GM23338 (cell line): ENCODE measurements at regions not wholly inside any gene's neighbourhood (a gene's known extent, or its start where the extent isn't known, plus 50 kb on each side); places are given as distances from the start of the nearest gene placed in this dataset.

Experiments used
- ATAC-seq: fragments of 200-7000 bp; cut with Tn5 transposase; 3 replicates; pipeline ENCODE4 v1.9.1; 2020
- DNase-seq: peaks from one replicate; pipeline ENCODE4 v3.0.0-alpha.2; 2015; ENCODE audit warnings: low spot score
- H2AFZ ChIP-seq: fragments of 200-600 bp; sonication (generic); 2 replicates; pipeline ENCODE4 v1.8.0; 2016; ENCODE audit warnings: antibody characterized with exemption, mild to moderate bottlenecking, moderate library complexity
- H3F3A ChIP-seq: fragments of 200-600 bp; sonication (generic); replicated peaks from 2 replicates; pipeline ENCODE4 v1.8.0; 2017; ENCODE audit warnings: antibody characterized with exemption, mixed run types, low read depth
- H3K27ac ChIP-seq: fragments of 200-600 bp; sonication (generic); 2 replicates; pipeline ENCODE4 v1.6.1; 2016; ENCODE audit warnings: low read depth
- H3K27me3 ChIP-seq: fragments of 200-600 bp; sonication (generic); 2 replicates; pipeline ENCODE4 v1.8.0; 2016; ENCODE audit warnings: mild to moderate bottlenecking, mixed run types, moderate library complexity; ENCODE audit not compliant: insufficient read depth
- H3K36me3 ChIP-seq: fragments of 200-600 bp; sonication (generic); 2 replicates; pipeline ENCODE4 v1.8.0; 2016; ENCODE audit warnings: mild to moderate bottlenecking; ENCODE audit not compliant: insufficient read depth
- H3K4me1 ChIP-seq: fragments of 200-600 bp; sonication (generic); 2 replicates; pipeline ENCODE4 v1.8.0; 2016; ENCODE audit warnings: mild to moderate bottlenecking, moderate library complexity; ENCODE audit not compliant: insufficient read depth
- H3K4me2 ChIP-seq: fragments of 200-600 bp; sonication (generic); 2 replicates; pipeline ENCODE4 v1.7.1; 2017; ENCODE audit warnings: mixed run types
- H3K4me3 ChIP-seq: fragments of 200-600 bp; sonication (generic); 2 replicates; pipeline ENCODE4 v1.6.1; 2016; ENCODE audit warnings: mixed run types
- H3K79me2 ChIP-seq: fragments of 200-600 bp; sonication (generic); replicated peaks from 2 replicates; pipeline ENCODE4 v1.8.0; 2017; ENCODE audit warnings: mild to moderate bottlenecking; ENCODE audit not compliant: insufficient read depth
- H3K9me2 ChIP-seq: fragments of 200-600 bp; sonication (generic); 2 replicates; pipeline ENCODE4 v1.8.0; 2017; ENCODE audit not compliant: insufficient read depth
- H4K20me1 ChIP-seq: fragments of 200-600 bp; sonication (generic); replicated peaks from 2 replicates; pipeline ENCODE4 v1.8.0; 2017; ENCODE audit warnings: mild to moderate bottlenecking; ENCODE audit not compliant: insufficient read depth
- H3K27ac Mint-ChIP-seq: 2 replicates; pipeline ENCODE4 v1.8.0; 2020; ENCODE audit warnings: inconsistent platforms, mild to moderate bottlenecking, moderate library complexity, mixed read lengths
- H3K27me3 Mint-ChIP-seq: 3 replicates; pipeline ENCODE4 v1.8.0; 2022; ENCODE audit warnings: low read depth, mild to moderate bottlenecking, moderate library complexity, mixed read lengths, inconsistent platforms; ENCODE audit not compliant: insufficient read depth, poor library complexity
- H3K36me3 Mint-ChIP-seq: 3 replicates; pipeline ENCODE4 v1.8.0; 2021; ENCODE audit warnings: low read depth, mild to moderate bottlenecking, inconsistent platforms, moderate library complexity, mixed read lengths
- H3K4me1 Mint-ChIP-seq: 3 replicates; pipeline ENCODE4 v1.8.0; 2020; ENCODE audit warnings: mild to moderate bottlenecking, inconsistent platforms, mixed read lengths
- H3K4me3 Mint-ChIP-seq: 3 replicates; pipeline ENCODE4 v1.8.0; 2021; ENCODE audit warnings: moderate library complexity, mild to moderate bottlenecking, inconsistent platforms, mixed read lengths
- H3K9me3 Mint-ChIP-seq: 3 replicates; pipeline ENCODE4 v1.8.0; 2020; ENCODE audit warnings: moderate library complexity, mild to moderate bottlenecking, inconsistent platforms, mixed read lengths
- EZH2 ChIP-seq: fragments of 200-600 bp; sonication (generic); IDR thresholded peaks from one replicate; pipeline ENCODE4 v1.8.0; 2017; ENCODE audit warnings: antibody characterized with exemption, mild to moderate bottlenecking, low read depth; ENCODE audit not compliant: unreplicated experiment
- NANOG ChIP-seq: IDR thresholded peaks from 2 replicates; pipeline ENCODE4 v1.6.1; 2016; ENCODE audit warnings: antibody characterized with exemption, borderline replicate concordance
- ZNF114 ChIP-seq: fragments of 250-450 bp; sonication (Bioruptor Pico); IDR thresholded peaks from 2 replicates; pipeline ENCODE4 v1.5.0; 2020; ENCODE audit warnings: mild to moderate bottlenecking, moderate library complexity
- TF ChIP-seq, protein P1 (sequence below): IDR thresholded peaks from one replicate; pipeline ENCODE4 v1.6.1; 2018; ENCODE audit warnings: antibody characterized with exemption; ENCODE audit not compliant: unreplicated experiment
- TF ChIP-seq, protein P2 (sequence below), 2 experiments: fragments of 200-600 bp in 1 of 2; sonication (generic) in 1 of 2; conservative IDR thresholded peaks; 2 replicates each; pipeline versions ENCODE4 v1.5.1 to v1.6.1; 2016 to 2017; ENCODE audit warnings: antibody characterized with exemption in 2 of 2, low read depth in 2 of 2, mild to moderate bottlenecking in 2 of 2, moderate library complexity in 1 of 2
- TF ChIP-seq, protein P3 (sequence below): IDR thresholded peaks from 2 replicates; pipeline ENCODE4 v1.6.1; 2016; ENCODE audit warnings: antibody characterized with exemption

DNA sequence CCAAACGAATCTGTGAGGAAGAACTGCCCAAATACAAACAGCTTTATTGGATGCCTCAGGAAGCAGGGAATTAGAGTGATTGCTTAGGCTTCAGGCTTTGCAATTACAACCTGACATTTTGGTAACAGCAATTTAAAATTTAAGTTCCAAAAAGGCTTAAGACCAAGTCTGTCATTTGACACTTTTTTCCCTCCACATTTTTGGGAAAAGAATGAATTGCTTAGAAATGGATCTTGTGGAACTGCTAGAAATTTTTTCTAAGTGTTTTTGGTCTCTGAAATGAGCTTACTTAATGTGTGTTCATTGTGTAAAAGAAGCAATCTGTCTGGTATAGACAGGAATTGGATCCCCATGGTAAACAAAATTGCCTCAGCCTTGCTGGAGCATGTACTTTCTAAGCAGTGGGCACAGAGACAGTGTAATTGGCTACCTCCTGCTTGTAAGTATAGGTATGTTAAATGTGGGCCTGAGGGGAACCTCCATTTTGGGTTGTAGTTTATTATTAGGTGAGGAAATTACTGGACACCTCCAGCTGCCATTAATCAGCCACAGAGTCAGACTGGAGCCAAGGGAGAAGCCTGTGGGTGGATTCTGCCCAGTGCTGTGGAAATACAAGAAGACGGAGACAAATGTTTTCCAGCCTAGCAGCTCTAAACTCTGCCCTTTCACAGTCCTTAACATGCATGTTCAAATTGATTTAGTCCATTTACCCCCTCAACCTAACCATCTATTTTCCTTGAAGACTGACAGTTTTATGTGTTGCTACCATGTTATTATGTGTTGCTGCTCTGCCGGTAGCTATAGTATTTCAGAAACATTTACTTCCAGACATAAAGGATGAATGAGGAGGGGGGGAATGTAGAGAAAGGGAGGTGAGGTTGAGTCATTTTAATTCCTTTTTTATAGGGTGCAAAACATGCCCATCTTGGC is 473.0 kb downstream of the SPRY1 start:
- H3F3A ChIP-seq, result no peaks in the 10 kb centered on the region
- 0 out of 2 replicates have a peak overlapping the region, but pooled peaks have one; percentile 12 for H3K27ac Mint-ChIP-seq
- no peaks in the 10 kb centered on the region for H3K4me1 ChIP-seq
- H2AFZ ChIP-seq, result peak overlapping the region; percentile 53; the same call in 1 of the 2 replicates
- no peak overlapping the region for H3K27ac ChIP-seq
- no peaks in the 10 kb centered on the region for H3K27me3 ChIP-seq
- peaks cover 2% of the 10 kb centered on the region; the same call in 1 of the 3 replicates for H3K36me3 Mint-ChIP-seq
- no peaks in the 10 kb centered on the region; the same call in 1 of the 2 replicates for H3K36me3 ChIP-seq
- H3K4me1 Mint-ChIP-seq, result peaks cover 9% of the 10 kb centered on the region; the same call in 2 of the 3 replicates
- H3K9me2 ChIP-seq, result peaks cover 13% of the 10 kb centered on the region
- H3K9me3 Mint-ChIP-seq, result peaks cover 7% of the 10 kb centered on the region; the same call in 2 of the 3 replicates
- H3K79me2 ChIP-seq, result no peaks in the 10 kb centered on the region
- DNase-seq (no peak), ATAC-seq (no peak)
- no peak overlapping the region for H3K4me3 Mint-ChIP-seq
- TF ChIP-seq ZNF114 (CRISPR knock-in tag) (no peak), NANOG (no peak), EZH2 (no peak)
- TF ChIP-seq, protein P1, sequence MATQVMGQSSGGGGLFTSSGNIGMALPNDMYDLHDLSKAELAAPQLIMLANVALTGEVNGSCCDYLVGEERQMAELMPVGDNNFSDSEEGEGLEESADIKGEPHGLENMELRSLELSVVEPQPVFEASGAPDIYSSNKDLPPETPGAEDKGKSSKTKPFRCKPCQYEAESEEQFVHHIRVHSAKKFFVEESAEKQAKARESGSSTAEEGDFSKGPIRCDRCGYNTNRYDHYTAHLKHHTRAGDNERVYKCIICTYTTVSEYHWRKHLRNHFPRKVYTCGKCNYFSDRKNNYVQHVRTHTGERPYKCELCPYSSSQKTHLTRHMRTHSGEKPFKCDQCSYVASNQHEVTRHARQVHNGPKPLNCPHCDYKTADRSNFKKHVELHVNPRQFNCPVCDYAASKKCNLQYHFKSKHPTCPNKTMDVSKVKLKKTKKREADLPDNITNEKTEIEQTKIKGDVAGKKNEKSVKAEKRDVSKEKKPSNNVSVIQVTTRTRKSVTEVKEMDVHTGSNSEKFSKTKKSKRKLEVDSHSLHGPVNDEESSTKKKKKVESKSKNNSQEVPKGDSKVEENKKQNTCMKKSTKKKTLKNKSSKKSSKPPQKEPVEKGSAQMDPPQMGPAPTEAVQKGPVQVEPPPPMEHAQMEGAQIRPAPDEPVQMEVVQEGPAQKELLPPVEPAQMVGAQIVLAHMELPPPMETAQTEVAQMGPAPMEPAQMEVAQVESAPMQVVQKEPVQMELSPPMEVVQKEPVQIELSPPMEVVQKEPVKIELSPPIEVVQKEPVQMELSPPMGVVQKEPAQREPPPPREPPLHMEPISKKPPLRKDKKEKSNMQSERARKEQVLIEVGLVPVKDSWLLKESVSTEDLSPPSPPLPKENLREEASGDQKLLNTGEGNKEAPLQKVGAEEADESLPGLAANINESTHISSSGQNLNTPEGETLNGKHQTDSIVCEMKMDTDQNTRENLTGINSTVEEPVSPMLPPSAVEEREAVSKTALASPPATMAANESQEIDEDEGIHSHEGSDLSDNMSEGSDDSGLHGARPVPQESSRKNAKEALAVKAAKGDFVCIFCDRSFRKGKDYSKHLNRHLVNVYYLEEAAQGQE, result no peak
- TF ChIP-seq, protein P2, sequence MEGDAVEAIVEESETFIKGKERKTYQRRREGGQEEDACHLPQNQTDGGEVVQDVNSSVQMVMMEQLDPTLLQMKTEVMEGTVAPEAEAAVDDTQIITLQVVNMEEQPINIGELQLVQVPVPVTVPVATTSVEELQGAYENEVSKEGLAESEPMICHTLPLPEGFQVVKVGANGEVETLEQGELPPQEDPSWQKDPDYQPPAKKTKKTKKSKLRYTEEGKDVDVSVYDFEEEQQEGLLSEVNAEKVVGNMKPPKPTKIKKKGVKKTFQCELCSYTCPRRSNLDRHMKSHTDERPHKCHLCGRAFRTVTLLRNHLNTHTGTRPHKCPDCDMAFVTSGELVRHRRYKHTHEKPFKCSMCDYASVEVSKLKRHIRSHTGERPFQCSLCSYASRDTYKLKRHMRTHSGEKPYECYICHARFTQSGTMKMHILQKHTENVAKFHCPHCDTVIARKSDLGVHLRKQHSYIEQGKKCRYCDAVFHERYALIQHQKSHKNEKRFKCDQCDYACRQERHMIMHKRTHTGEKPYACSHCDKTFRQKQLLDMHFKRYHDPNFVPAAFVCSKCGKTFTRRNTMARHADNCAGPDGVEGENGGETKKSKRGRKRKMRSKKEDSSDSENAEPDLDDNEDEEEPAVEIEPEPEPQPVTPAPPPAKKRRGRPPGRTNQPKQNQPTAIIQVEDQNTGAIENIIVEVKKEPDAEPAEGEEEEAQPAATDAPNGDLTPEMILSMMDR (conservative IDR thresholded peaks at IDR 0.05; ENCODE audit: low read depth in 2 of 2), result no peak
- TF ChIP-seq, protein P3, sequence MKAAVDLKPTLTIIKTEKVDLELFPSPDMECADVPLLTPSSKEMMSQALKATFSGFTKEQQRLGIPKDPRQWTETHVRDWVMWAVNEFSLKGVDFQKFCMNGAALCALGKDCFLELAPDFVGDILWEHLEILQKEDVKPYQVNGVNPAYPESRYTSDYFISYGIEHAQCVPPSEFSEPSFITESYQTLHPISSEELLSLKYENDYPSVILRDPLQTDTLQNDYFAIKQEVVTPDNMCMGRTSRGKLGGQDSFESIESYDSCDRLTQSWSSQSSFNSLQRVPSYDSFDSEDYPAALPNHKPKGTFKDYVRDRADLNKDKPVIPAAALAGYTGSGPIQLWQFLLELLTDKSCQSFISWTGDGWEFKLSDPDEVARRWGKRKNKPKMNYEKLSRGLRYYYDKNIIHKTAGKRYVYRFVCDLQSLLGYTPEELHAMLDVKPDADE, result no peak
- H3K4me3 ChIP-seq, result no peak overlapping the region
- H3K4me2 ChIP-seq, result no peak overlapping the region
- H4K20me1 ChIP-seq, result no peaks in the 10 kb centered on the region
- no peaks in the 10 kb centered on the region for H3K27me3 Mint-ChIP-seq
